ENCODE measurements at regions not wholly inside any gene's neighbourhood (a gene's known extent, or its start where the extent isn't known, plus 50 kb on each side); places are given as distances from the start of the nearest gene placed in this dataset.
"Not testable (repeated sequence)": the region's sequence is repeated elsewhere in the genome, so short reads cannot be mapped to it uniquely, and the experiment has no call there.

GRCh38 chr1:170414989-170415709 lies 116.8 kb upstream of the GORAB start:
- H3K4me3 Mint-ChIP-seq, result no peak overlapping the region
- H3K27me3 Mint-ChIP-seq, result peaks cover 6% of the 10 kb centered on the region
- H3K27ac Mint-ChIP-seq, result no peak overlapping the region
- no peaks in the 10 kb centered on the region for H3K9me3 Mint-ChIP-seq
- H3K4me1 Mint-ChIP-seq, result no peaks in the 10 kb centered on the region
- H3K36me3 Mint-ChIP-seq, result no peaks in the 10 kb centered on the region

GRCh38 chr1:170415710-170416372 lies 116.1 kb upstream of the GORAB start:
- H3K9me3 Mint-ChIP-seq, result no peaks in the 10 kb centered on the region
- no peak overlapping the region for H3K4me3 Mint-ChIP-seq
- H3K27ac Mint-ChIP-seq, result no peak overlapping the region
- H3K4me1 Mint-ChIP-seq, result no peaks in the 10 kb centered on the region
- H3K27me3 Mint-ChIP-seq, result peaks cover 6% of the 10 kb centered on the region
- no peaks in the 10 kb centered on the region for H3K36me3 Mint-ChIP-seq

DNA sequence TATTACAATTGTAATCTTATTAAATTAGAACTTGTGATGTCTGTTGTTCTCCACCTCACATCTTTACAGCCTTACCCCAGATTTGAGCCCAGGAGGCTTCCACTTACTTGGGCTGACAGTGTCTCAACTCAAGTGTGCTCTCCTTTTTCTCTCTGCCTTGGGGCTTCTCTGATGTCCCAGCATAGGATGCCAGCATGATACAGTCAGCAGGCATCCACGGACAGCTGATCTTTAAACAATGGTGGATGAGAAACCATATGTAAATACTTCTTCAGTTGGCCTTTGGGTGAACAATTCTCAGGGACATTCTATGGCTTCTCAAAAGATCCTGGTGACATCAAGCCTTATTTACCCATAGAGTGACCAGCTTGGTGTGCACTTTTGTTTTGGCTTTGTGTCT lies 107.6 kb upstream of the GORAB start:
- Mint-ChIP-seq H3K27ac (no peak overlapping the region), H3K27me3 (peaks cover 18% of the 10 kb centered on the region), H3K9me3 (no peaks in the 10 kb centered on the region), H3K4me3 (no peak overlapping the region), H3K36me3 (no peaks in the 10 kb centered on the region), H3K4me1 (no peaks in the 10 kb centered on the region)

GRCh38 chr1:170426596-170426995 lies 105.4 kb upstream of the GORAB start:
- Mint-ChIP-seq H3K27me3 (peaks cover 22% of the 10 kb centered on the region), H3K36me3 (no peaks in the 10 kb centered on the region), H3K4me3 (no peak overlapping the region), H3K27ac (no peak overlapping the region), H3K9me3 (peaks cover 6% of the 10 kb centered on the region), H3K4me1 (no peaks in the 10 kb centered on the region)

DNA sequence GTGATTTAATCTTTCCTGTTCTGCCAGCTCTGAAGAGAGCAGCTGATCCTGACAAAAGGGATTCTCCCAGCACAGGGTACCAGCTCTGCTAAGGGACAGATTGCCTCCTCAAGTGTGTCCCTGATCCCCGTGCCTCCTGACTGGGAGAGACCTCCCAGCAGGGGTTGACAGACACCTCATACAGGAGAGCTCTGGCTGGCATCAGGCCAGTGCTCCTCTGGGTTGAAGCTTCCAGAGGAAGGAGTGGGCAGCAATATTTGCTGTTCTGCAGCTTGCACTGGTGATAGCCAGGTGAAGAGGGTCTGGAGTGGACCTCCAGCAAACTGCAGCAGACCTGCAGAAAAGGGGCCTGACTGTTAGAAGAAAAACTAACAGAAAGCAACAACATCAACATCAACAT lies 105.0 kb upstream of the GORAB start:
- not testable (repeated sequence) for H3K27ac Mint-ChIP-seq, H3K4me3 Mint-ChIP-seq

DNA sequence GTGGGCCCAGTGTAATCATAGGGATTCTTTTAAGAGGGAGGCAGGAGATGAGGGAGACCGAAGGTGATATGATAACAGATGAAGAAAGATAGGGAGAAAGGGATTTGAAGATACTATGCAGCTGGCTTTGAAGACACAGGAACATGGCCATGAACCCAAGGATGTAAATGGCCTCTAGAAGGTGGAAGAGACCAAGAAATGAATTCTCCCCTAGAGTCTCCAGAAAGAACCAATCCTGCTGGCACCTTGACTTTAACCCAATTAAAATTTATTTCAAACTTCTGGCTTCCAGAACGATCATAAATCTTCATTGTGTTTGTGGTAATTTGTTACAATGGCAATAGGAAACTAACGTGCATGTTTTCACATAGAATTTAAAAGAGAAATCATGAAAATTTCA lies 95.0 kb upstream of the GORAB start:
- Mint-ChIP-seq H3K27ac (no peak overlapping the region), H3K4me1 (no peaks in the 10 kb centered on the region), H3K4me3 (no peak overlapping the region), H3K36me3 (peaks cover 2% of the 10 kb centered on the region), H3K9me3 (peaks cover 7% of the 10 kb centered on the region), H3K27me3 (peaks cover 9% of the 10 kb centered on the region)

More for the DNA sequence above, 105.0 kb upstream of the GORAB start:
- H3K4me1 Mint-ChIP-seq, H3K9me3 Mint-ChIP-seq, H3K36me3 Mint-ChIP-seq: not testable (repeated sequence)
- H3K27me3 Mint-ChIP-seq, result peaks cover 22% of the 10 kb centered on the region

GRCh38 chr1:170445096-170445495 lies 86.9 kb upstream of the GORAB start:
- Mint-ChIP-seq H3K9me3 (peaks cover 7% of the 10 kb centered on the region), H3K27ac (no peak overlapping the region), H3K27me3 (peaks cover 10% of the 10 kb centered on the region), H3K4me3 (no peak overlapping the region), H3K36me3 (peaks cover 2% of the 10 kb centered on the region), H3K4me1 (no peaks in the 10 kb centered on the region)

DNA sequence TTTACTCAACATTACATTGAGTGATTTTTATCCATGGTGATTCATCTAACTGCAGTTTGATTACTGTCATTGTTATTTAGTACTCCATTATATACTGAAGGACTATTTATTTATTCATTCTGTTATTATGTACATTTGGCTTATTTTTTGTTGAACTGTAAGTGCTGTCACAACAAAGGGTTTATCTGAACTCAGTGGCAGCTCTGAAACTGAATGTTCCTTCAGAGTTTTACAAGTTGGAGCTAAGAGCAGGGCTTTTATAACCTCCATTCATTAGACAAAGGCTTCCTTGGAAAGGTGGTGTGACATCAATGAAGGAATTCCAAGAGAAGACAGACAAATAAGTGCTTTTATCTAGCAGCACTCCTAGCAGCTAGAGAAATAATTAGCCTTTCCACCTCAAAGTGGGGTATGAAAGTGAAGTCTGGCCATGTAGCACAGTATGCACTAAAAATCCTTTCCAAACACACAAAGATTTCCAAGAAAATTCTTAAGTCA lies 83.3 kb upstream of the GORAB start:
- no peak overlapping the region for H3K27ac Mint-ChIP-seq

DNA sequence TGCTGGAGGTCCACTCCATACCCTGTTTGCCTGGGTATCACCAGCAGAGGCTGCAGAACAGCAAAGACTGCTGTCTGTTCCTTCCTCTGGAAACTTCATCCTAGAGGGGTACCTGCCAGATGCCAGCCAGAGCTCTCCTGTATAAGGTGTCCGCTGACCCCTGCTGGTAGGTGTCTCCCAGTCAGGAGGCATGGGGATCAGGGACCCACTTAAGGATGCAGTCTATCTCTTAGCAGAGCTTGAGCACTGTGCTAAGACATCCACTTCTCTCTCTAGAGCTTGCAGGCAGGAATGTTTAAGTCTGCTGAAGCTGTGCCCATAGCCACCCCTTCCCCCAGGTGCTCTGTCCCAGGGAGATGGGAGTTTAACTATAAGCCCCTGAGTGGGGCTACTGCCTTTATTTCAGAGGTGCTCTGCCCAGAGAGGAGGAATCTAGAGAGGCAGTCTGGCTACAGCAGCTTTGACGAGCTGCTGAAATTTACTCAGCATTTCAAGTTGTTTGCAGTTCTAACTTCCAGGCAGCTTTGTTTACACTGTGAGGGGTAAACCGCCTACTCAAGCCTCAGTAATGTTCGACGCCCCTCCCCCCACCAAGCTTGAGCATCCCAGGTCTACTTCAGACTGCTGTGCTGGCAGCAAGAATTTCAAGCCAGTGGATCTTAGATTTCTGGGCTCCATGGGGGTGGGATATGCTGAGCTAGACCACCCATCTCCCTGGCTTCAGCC lies 74.5 kb upstream of the GORAB start:
- Mint-ChIP-seq H3K27me3 (peaks cover 10% of the 10 kb centered on the region), H3K9me3 (peaks cover 30% of the 10 kb centered on the region)
- H3K36me3 Mint-ChIP-seq, H3K27ac Mint-ChIP-seq, H3K4me3 Mint-ChIP-seq, H3K4me1 Mint-ChIP-seq: not testable (repeated sequence)

More for the DNA sequence above, 83.3 kb upstream of the GORAB start:
- H3K4me3 Mint-ChIP-seq, result no peak overlapping the region
- no peaks in the 10 kb centered on the region for H3K4me1 Mint-ChIP-seq
- H3K9me3 Mint-ChIP-seq, result peaks cover 12% of the 10 kb centered on the region
- no peaks in the 10 kb centered on the region for H3K36me3 Mint-ChIP-seq
- peaks cover 8% of the 10 kb centered on the region for H3K27me3 Mint-ChIP-seq

GRCh38 chr1:170460001-170460400 lies 72.0 kb upstream of the GORAB start:
- H3K4me1 Mint-ChIP-seq, result no peaks in the 10 kb centered on the region
- H3K27me3 Mint-ChIP-seq, result peaks cover 19% of the 10 kb centered on the region
- H3K4me3 Mint-ChIP-seq, result no peak overlapping the region
- no peak overlapping the region for H3K27ac Mint-ChIP-seq
- H3K9me3 Mint-ChIP-seq, result peaks cover 12% of the 10 kb centered on the region
- peaks cover 2% of the 10 kb centered on the region for H3K36me3 Mint-ChIP-seq

DNA sequence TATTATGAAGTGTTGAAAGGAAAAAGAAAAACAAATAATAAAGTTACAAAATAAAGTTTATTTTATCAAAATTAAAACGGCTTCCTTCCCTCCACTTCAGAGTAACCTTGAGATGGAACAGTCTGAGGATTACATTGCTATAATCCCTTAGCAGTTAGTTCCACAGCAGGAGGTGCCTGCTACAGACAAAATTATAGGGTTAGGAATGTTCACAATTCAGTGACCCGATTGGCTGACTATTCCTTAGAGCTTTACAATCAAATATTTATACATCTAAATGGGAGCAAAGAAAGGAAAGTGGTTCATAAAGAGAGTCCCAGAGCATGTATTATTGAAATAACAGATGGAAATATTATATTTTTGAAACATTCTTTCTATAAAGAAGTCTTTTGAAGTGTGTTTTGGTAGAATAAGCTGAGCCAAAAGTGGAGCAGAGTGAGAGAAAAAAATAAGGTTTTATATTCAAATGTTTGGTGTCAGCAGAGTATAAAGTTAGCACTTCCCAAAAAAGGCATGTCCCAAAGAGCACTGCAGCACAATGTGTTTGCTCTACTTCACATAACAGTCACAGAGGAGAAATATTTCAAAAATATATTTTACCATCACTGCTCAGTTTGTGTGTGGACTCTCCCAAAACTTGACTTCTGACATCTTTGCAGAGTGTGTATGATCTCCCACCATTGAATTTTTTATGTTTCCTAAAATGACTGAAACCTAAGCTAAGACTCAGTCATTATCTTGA lies 71.4 kb upstream of the GORAB start:
- no peak overlapping the region for H3K4me3 Mint-ChIP-seq
- H3K4me1 Mint-ChIP-seq, result no peaks in the 10 kb centered on the region
- H3K27me3 Mint-ChIP-seq, result peaks cover 19% of the 10 kb centered on the region
- H3K27ac Mint-ChIP-seq, result no peak overlapping the region
- peaks cover 10% of the 10 kb centered on the region for H3K9me3 Mint-ChIP-seq
- H3K36me3 Mint-ChIP-seq, result peaks cover 2% of the 10 kb centered on the region

DNA sequence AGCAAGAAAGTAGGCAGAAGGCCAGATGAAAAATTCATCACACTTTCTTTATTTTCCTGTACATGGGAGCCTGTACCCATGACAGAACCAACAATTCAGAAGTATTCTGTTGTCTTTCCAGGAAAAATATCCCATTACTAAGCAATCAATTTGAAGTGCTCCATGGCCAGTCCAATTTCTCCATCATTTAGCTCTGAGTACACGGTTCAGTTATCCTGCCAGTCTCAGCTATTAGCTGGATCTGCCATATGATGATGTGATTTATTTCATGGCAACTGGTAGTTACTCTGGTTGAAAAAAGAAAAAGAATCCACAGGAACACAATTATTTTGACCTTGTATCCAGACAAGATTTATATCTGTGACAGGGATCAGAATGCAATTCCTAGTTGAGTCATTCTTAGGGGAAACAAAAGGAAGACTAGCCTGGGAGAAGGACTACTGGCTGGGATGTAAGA lies 70.6 kb upstream of the GORAB start:
- peaks cover 21% of the 10 kb centered on the region for H3K27me3 Mint-ChIP-seq
- no peak overlapping the region for H3K27ac Mint-ChIP-seq
- peaks cover 2% of the 10 kb centered on the region for H3K36me3 Mint-ChIP-seq
- peaks cover 10% of the 10 kb centered on the region for H3K9me3 Mint-ChIP-seq
- H3K4me1 Mint-ChIP-seq, result no peaks in the 10 kb centered on the region
- no peak overlapping the region for H3K4me3 Mint-ChIP-seq

DNA sequence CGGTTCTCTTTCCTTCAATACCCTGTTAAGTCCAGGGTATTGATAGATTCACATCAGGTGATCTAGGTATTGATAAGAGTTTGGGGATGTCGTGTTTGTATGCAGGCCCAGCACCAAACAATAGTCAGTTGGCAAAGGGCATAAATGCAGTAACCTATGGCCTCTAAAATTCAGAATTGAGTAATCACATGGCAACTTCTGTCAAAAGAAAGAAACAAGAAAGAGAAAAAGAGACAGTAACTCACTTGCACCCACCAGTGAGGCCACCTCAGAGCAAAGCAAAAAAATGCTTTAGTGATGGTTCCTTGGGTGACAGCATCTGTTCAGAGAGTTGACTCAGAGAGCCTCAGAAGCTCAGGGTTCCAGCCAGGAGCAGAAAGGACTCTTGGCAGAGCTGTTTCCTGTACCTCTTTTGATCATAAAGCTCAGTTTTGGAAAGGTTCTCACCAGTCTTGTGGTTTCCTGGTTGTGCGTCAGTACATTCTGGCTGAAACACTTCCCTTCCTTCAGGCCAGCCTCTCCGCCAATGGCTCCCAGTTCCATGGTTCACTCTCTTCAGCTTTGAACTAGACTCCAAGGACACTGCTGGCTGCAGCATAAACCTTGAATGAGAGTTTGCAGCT lies 70.1 kb upstream of the GORAB start:
- H3K9me3 Mint-ChIP-seq, result peaks cover 10% of the 10 kb centered on the region

GRCh38 chr1:170470121-170470520 lies 61.8 kb upstream of the GORAB start:
- Mint-ChIP-seq H3K27ac (no peak overlapping the region), H3K4me1 (no peaks in the 10 kb centered on the region), H3K27me3 (peaks cover 3% of the 10 kb centered on the region), H3K9me3 (no peaks in the 10 kb centered on the region), H3K36me3 (no peaks in the 10 kb centered on the region), H3K4me3 (no peak overlapping the region)

More for the DNA sequence above, 70.1 kb upstream of the GORAB start:
- Mint-ChIP-seq H3K27ac (no peak overlapping the region), H3K4me3 (no peak overlapping the region), H3K4me1 (no peaks in the 10 kb centered on the region), H3K36me3 (peaks cover 2% of the 10 kb centered on the region), H3K27me3 (peaks cover 21% of the 10 kb centered on the region)
